IPS-NIHi7 (cell line): ENCODE measurements at regions not wholly inside any gene's neighbourhood (a gene's known extent, or its start where the extent isn't known, plus 50 kb on each side); places are given as distances from the start of the nearest gene placed in this dataset.

Source experiments
- DNase-seq: peaks from one replicate; pipeline ENCODE4 v3.0.0; 2012; ENCODE audit warnings: mixed read lengths; ENCODE audit errors: extremely low spot score

GRCh38 chr13:50195045-50195444, 179.8 kb downstream of the KCNRG start:
- DNase-seq: no peak

DNA sequence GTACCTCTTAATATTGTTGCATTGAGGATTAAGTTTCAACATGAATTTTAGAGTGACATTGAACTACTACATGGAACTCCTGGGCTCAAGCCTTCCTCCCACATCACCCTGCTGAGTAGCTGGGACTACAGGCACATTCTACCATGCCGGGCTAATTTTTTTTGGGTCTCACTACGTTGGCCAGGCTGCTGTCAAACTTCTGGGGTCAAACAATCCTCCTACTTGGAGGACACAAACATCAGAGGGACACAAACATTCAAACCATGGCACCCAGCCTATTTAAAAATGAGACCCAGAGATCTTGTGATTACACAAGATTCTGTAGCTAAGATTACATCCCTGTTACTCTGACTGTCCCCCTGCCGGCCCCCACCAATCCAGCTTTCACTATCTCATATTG, 180.9 kb downstream of the KCNRG start:
- no peak for DNase-seq

DNA sequence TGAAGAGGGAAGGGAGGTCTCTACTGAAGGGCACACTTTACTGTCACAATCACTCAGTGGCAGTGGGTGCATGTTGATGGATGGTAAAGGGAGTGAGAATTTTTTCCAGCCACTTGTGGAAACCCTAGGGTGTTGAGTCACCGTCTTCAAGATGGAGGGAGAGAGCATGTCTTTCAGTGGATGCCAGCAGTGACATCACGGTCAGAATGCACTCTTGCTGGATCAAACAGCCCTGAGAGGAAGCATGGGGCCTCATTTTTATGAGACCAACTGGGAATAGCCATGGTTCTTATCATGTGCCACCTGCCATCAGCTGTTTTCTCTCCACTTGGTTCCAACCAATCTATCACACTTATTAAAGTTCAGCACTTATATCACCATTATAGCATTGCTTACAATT, 182.5 kb downstream of the KCNRG start:
- DNase-seq: no peak

- DNase-seq: no peak
These were observed 183.3 kb downstream of the KCNRG start for GRCh38 chr13:50198508-50198907.

DNA sequence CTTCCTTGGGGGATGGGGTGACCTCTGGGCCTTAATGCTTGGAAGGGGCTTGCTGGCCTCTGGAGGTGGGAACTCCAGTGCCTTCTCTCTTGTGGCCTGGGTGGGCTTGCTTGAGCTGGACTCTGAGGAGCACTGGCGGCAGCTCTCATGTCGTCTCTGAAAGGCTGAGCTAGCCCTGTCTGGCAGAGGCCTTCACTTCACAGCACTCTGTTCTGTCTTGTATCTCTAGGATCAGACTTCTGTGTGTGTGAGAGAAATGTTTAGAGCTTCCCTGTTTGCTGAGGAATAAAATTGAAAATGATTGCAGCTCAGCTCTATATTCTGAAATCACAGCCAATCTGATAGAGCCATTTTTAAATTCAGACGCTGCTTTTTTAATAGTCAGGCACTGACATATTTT, 185.3 kb downstream of the KCNRG start:
- no peak for DNase-seq

GRCh38 chr13:50200988-50201387, 185.7 kb downstream of the KCNRG start:
- no peak for DNase-seq

DNA sequence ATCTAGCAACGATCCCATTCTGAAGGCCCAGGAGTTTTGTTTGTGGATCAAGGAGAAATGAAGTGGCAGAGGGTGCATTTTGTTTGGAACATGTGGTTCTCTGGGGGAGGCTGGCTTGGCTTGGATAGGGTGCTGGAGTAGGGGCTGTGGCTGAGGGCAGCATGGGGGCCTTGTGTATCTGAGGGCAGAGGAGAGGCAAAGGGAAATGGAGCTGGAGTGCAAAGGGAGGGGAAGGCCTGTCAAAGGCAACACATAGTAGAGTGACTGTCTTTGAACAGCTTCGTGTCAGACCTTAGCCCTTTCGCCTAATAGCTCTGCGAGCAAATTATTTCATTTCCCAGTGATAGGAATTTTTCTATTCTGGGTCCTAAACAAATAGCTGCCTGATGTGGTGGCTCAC, 187.2 kb downstream of the KCNRG start:
- no peak for DNase-seq

- DNase-seq: no peak
These were observed 188.2 kb downstream of the KCNRG start for GRCh38 chr13:50203256-50203941.

- DNase-seq: no peak
These were observed 190.3 kb downstream of the KCNRG start for GRCh38 chr13:50205581-50205980.

DNA sequence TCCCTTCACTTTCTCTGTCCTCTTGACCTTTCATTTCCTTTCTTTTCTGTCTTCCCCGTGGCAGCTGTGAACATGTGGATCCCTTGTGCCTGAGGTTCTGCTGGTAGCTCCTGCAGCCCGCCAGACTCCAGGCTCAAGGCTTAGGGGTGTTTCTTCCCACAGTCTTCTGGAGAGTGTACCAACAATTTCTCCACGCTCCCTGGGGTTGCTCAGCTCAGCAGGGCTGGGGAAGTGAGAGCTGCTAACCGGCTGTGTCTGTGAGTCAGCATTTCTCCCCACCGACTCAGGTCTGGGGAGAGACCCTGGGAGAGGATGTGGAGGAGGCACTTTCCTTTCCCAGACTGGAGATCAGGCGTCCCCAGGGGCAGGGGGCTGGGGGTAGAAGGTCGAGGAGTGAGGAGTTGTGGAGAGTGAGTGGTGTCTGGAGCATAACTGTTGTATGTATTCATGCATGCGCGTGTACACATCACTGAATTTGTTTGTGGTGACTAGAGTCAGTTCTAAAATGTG, 193.6 kb downstream of the KCNRG start:
- peak; percentile 86 for DNase-seq

GRCh38 chr13:50209631-50210030, 194.4 kb downstream of the KCNRG start:
- no peak for DNase-seq

DNA sequence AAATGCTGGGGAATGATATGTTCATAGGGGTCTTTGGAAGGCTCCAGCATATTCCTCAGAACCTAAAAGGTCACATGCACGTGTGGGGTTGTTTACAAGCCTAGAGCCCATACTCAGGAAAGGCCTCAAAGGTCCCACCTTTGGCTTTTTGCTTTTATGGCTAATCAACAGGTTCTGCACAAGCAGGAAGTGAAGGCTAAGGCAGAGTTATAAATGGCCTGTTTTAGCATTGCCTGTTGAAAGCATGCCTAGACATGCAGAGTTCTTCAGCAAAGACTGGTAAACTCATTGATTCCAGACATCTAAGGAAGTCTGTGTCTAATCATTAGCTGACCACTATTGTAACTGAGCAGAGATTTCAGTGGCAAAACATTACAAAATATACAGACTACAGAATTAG, 198.3 kb downstream of the KCNRG start:
- DNase-seq: no peak

- no peak for DNase-seq
These were observed 199.3 kb downstream of the KCNRG start for GRCh38 chr13:50214514-50214913.

GRCh38 chr13:50215399-50215798, 200.2 kb downstream of the KCNRG start:
- DNase-seq: no peak

DNA sequence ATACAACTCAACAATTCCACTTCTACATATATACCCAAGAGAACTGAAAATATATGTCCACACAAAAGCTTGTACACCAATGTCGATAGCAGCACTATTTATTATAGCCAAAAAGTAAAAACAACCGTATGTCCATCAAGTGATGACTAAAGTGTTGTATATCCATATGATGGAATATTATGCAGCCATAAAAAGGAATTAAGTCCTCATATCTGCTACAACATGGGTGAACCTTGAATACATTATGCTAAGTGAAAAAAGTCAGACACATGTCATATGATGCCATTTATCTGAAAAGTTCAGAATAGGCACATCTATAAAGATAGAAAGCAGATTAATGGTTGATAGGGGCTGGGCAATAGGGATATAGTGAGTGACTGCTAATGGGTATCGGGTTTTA, 204.5 kb downstream of the KCNRG start:
- DNase-seq: no peak

DNA sequence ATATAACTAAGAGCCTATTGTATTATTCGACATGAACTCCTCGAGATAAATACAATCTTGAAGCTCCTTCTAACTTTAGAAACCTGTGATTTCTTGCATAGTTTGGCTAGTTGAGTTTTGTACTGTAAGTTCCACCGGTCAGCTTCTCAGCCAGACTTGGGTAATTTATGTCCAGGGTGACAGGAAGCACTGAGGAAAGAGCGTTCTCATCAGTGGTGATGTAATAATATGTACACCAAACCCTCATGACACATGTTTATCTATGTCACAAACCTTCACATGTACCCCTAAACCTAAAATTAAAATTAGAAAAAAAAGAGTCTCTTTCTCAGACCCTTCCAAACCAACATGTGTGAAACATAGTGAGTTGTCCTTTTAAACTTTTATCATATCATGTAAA, 205.7 kb downstream of the KCNRG start:
- DNase-seq: no peak

DNA sequence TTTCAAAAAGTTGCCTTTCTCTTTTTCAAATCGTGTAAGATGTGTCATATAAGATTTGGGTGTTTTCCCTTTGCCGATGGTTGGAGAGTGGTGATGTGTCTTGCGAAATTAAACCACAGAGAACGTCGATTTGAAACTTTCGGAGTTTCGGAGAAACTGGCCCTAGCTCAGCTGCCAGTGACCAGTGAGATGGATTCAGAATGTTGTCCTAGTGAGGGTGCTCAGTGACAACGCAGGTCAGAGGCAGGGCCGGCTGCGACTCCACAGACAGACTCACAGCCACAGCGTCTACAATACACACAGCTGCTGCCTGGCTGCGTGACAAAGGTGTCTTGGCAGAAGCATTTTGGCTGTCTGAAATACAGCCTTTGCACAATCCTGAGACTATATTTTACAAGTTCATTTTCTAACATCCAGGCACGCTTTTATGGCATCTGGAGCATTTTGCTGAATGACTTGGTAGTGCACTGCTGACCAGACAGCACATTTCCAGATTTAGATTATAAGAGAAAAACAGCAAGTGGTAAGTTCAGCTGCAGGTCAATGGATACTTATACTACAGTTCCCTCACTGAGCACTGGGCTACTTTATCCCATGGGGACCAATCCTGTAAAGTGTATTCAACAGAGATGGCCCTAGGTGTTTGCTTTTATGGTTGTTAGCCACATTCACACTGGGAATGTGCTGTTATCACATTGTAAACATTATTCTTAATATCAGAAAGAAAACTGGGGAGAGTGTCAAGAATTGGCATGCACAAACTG, 207.5 kb downstream of the KCNRG start:
- DNase-seq: no peak

DNA sequence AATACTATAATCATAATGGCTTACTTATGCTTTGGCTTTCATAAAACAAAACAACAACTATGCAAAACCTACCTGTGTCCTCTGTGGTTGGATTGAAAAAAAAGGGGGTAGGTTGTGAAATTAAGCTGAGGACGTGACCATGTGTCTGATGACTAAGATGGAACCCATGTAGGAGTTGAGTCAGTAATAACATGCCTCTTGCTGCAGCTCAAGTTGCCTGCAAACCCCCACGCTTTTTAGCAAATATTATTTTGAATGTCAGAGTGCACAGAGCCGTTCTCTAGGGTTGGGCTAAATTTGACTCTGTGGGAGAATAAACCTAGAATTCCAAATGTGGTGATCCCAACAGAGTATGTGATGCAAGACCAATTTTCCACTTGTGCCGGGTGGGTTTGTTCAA, 209.3 kb downstream of the KCNRG start:
- no peak for DNase-seq

DNA sequence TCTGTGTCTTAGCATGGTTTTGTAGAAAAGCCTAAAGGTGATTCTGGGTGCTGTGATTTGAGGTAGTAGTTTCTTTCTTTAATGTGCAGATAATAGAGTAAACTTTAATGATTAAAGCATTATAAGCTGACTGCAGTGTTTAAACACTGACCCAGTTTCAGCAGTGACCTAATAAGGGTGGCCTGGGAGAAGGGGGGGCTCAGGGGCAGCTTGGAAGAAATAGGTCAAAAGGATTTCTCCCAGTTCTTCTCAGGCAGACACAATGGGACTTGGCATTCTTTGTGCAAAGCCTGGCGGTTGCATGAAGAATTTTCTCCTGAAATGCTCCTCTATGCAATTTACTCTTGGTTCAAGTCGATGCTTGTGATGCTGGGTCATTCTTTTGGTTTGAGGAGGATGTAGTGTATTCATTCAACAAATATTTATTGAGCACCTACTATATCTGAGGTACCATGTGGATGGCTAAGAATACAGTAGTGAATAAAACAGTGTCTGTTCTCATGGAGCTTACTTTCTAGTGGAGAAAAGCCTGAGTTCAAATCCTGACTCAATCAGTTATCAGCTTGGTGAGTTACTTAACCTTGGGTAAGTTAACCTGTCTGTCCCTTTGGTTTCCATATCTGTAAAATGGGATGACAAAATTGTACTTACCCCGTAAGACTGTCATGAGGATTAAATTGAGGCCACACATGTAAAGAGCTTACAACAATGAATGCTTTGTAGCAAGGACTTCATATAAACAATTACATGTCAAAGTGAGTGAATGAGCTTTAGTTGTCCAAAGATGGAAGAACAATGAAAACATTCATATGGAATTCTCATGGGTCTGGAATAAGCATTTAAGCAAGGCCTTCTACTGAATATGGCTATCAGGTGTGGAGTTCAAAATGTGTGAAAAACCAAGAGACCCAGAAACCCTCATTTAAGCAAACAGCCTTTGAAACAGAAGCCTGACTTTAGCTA, 210.2 kb downstream of the KCNRG start:
- DNase-seq: no peak

DNA sequence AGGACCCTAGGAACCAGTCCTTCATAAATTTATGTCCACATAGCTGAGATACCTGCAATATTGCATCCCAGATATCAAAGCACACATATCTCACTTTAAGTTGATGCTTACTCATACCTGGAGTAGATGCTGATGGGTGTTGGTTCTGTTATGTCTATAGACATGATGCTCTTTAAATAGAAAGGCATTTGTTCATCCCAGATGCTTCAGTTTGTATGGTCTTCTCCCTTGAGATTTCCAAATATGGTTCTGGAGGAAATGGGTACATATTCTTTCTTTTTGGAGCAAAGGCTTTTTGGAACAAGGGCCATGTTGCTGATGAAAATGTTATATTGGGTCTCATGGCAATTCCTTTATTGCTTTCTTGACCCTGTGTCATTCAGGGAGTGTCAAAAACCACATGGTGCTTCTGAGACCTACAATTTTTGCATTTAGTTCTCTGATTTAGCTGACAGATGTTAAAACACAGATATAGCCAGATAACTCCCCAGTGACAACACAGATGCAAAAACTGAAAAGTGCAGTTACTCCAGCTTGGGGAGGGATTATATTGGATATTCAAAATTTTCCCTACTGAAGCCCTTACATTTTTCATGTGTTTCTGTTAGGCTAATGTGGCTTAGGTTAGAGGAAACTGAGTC, 211.4 kb downstream of the KCNRG start:
- DNase-seq: no peak

- DNase-seq: no peak
These were observed 212.1 kb downstream of the KCNRG start for GRCh38 chr13:50227361-50227760.

- DNase-seq: no peak
These were observed 213.3 kb downstream of the KCNRG start for GRCh38 chr13:50228527-50228926.
